Eye (tissue), 1 donor: ENCODE measurements at regions not wholly inside any gene's neighbourhood (a gene's known extent, or its start where the extent isn't known, plus 50 kb on each side); places are given as distances from the start of the nearest gene placed in this dataset.

Source experiments
- DNase-seq: peaks from one replicate; pipeline ENCODE4 v3.0.0-alpha.2; 2015

DNA sequence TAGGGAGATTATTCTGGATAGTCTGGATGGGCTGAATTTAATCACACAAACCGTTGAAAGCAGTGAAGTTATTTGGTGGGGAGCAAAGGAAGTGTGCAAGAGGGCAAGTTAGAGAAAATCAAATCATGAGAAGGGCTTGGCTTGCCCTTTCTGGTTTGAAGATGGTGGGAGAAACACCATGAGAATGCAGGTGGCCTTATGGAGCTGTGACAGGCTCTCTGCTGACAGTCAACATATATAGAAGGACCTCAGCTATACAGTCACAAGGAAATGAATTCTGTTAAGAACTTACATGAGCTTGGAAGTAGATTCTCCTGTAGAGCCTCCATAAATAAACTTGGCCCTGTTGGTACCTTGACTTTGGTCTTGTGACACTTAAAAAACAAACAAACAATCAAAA, 72.3 kb downstream of the GMNC start:
- no peak for DNase-seq

- no peak for DNase-seq
Measured at GRCh38 chr3:190786898-190787297, 75.6 kb downstream of the GMNC start.

GRCh38 chr3:190785047-190785446, 77.4 kb downstream of the GMNC start:
- no peak for DNase-seq

- no peak for DNase-seq
Measured at GRCh38 chr3:190780524-190780923, 82.0 kb downstream of the GMNC start.

DNA sequence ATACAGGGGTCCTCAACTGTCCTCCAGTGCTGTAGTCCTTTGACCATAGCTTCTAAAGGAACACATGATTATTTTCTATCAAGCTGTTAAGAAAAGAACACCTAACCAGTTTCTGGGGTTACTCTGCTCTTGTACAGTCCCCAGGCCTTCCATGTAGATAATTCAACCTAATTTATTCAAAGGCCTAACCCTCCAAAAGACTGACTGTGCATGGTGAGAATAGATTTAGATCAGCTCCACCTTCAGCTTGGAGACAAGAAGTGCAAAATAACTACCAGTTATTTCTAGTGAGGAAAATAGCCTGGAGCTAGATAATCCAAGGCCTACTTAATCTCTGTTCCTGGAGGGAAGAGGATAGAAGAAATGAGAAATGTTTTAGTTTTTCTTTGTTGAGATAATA, 87.9 kb downstream of the GMNC start:
- no peak for DNase-seq

DNA sequence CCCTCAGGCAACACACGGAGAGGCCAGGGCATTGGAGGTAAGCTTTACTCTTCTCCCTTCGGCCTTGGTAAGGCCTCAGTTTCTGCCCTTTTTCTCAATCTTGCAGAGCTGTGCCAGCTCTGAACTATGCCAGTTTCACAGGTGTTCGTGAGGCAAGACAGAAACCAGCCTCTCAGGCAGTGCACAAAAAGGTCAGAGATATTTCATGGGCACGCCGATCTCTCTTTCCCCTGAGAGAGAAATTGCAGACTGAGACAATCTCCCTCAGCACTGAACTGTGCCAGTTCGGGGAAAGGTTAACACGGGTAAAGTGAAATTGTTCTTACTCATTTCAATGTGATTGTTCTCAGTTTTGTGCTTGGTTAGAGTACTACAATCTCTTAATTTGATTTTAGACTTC, 88.5 kb downstream of the GMNC start:
- DNase-seq, result no peak

DNA sequence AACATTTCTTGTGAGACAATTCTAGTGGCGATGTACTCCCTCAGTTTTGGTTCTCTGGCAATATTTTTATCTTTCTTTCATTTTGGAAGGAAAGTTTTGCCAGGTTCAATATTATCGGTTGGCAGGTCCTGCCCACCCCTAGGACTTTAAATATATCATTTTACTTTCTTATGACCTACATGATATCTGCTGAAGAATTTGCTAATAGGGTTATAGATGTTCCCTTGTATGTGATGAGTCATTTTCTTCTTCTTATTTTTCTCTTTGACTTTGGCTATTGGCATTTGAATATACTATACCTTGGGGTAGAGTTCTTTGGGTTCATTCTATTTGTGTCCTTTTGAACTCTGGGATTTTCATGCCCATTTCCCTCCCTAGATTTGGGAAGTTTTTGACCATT, 89.7 kb downstream of the GMNC start:
- DNase-seq, result no peak

- DNase-seq, result no peak
Measured at GRCh38 chr3:190768891-190769290, 93.6 kb downstream of the GMNC start.

GRCh38 chr3:190767851-190768250, 94.6 kb downstream of the GMNC start:
- no peak for DNase-seq

DNA sequence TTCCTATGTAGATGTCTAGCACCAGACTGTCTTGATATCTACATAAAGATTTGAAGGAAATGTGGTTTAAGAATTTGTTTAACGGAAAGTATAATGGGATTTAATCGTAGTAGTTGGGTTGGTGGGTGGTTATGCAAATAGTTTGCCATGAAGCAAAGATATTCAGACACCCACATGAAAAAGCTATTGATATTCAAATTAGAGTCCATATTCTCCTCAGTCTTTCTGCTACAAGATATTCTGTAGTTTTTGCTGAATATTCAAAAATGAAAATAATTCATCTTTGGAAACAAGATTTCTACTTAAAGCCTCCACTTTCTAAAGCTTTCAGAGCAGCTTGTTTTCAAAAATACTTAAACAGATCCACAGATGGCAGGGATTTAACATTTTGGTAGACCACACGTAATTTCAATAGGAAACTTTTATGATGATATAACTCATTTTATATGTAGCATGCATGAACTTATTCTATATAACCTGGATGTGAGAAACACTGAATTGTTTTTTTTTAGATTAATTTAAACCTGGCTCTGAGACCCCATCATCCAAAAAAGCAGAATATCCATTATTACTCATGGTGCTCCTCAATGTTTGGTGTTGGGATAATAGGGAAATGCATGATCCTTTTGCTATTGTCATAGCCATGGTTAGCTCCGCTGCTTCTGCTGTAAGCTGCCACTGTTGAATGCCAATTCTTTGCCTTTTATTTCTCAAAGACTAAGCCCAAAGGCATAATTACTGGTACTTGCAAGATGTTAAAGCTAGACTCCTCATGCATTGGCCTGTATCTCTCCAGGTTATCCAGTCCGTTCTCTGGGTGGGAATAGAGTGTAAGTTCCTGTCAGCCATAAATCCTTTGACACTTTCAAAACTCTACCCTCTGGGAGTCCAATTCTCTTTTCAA, 98.0 kb downstream of the GMNC start:
- no peak for DNase-seq

GRCh38 chr3:190762801-190763200, 99.7 kb downstream of the GMNC start:
- no peak for DNase-seq

GRCh38 chr3:190747571-190747970, 114.9 kb downstream of the GMNC start:
- peak; percentile 16 for DNase-seq

GRCh38 chr3:190746986-190747385, 115.5 kb downstream of the GMNC start:
- DNase-seq, result no peak

- no peak for DNase-seq
Measured at GRCh38 chr3:190746531-190746930, 116.0 kb downstream of the GMNC start.

DNA sequence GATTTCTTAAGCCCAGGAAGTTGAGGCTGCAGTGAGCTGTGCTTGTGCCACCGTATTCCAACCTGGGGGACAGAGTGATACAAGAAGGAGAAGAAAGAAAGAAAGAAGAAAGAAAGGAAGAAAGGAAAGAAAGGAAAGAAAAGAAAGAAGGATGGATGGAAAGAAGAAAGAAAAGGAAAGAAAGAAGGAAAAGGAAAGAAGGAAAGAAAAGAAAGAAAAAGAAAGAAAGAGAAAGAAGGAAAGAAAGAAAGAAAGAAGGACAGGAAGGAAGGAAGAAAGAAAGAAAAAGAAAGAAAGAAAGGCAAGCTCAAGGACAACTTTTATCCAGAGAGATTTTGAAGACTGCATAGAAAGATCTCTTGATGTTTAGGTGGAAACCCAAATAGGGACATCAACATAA, 120.7 kb downstream of the GMNC start:
- no peak for DNase-seq

GRCh38 chr3:190739641-190740185, 122.8 kb downstream of the GMNC start:
- no peak for DNase-seq

GRCh38 chr3:190738636-190739155, 123.8 kb downstream of the GMNC start:
- DNase-seq, result no peak

- DNase-seq, result no peak
Measured at GRCh38 chr3:190737446-190737845, 125.0 kb downstream of the GMNC start.

DNA sequence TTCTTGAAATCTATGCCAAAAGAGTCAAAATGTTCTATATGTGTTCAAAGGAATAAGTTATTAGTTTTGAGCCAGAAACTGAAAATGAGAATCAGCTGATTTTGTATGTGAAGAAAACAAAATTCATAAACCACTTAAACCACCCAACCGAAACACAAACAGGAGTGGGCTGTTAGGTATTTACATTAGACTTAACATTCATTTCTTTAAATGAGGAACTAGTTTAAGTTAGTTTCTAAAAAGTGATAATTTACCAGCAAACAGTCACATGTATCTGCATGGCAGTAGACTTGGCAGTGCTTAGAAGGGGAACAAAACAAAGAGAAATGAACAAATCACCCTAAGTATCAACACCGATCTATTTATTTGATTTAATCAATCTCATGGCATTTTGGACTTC, 128.0 kb downstream of the GMNC start:
- no peak for DNase-seq

DNA sequence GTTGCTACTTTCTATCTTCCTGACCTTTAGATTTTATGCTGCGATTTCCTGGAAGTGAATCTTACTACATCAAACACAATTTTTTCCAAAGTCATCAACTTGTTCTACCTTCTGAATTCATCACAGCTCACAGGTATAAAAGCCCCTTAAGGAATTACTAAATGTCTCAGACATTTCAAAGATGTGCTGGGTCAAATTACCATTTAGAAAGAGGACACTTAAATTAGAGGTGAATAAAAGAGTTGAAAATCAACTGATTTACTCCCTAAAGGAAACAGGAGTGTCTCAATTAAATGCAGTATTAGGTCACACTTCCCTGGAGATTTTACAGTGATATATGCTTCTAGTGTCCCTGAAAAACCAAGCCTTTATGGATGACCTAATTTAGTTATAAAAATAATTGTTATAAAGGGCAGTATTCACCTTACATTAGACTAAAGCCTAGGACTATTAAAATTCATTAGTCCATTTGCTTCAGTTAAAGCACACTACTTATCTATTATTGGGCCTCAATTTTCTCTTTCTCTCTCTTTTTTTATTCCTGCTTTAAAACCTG, 128.8 kb downstream of the GMNC start:
- no peak for DNase-seq

- DNase-seq, result no peak
Measured at GRCh38 chr3:190731596-190731995, 130.9 kb downstream of the GMNC start.

DNA sequence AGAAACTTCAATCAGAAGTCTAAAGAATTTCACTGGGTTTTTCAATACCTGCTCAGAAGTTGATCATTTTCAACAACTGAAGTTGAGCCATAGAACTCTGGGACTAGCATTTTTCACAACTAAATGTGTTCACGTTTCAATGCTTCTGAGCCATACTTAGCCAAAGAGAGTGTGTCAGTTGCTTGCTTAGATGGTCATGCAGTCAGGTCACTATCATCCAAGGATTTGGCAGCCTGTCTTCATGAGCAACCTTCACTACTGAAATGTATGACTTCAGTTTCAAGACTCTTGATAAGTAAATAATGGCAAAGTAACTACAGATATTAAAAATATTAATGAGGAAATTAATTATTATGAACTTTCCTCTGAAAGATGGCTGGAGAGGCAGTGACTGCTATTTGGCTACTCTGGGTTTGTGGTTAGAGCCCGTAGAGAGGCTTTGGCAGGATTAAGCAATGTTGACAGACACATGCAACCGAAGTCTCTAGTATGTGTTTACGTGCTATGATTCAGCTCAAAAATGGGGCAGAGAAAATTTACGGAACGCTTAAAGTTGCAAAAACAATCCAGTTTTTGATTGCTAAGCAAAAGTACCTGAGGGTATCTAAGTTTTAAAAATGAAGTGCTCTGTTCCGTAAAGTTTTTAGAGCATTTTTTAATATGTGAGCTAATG, 133.8 kb downstream of the GMNC start:
- no peak for DNase-seq

DNA sequence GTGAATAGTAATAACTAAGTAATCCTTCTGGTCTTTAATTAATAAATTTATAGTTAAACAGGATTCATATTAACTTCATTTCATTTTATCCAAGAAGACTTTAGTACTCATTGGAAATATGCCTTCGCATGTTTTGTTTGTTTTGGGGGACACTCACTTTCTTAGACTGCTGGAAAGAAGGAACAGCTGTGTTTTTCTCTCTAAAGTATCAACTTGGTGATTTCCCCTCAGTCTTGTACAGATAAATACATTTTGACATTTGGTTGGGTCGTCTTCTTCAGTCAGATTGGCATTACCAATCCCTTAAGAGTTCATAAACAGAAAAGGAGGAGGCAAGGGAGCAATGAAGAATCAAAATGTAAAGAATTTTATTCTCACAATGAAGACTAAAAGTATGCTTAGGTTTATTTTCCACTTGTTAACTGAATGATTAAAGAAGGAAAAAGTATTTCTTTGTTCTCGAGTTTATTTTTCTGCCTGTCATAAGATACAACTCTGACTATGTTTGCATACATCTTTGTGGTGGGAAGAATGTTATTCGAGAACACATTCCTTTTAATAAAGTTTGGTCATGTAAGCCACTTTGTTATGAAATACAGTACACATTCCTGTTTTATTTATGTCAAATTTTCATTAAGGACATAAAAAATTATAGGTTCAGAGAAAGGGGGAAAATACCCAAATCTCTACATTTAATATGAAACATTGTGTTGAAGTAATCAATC, 140.2 kb downstream of the GMNC start:
- no peak for DNase-seq
